Parathyroid adenoma (tissue), 2 donors: ENCODE measurements at regions not wholly inside any gene's neighbourhood (a gene's known extent, or its start where the extent isn't known, plus 50 kb on each side); places are given as distances from the start of the nearest gene placed in this dataset.

Experiments
- H2AFZ ChIP-seq: fragments of 300-600 bp; sonication (generic); one replicate; pipeline ENCODE4 v1.7.0; 2017; ENCODE audit warnings: antibody characterized with exemption, mild to moderate bottlenecking
- H3K27ac ChIP-seq: fragments of 300-600 bp; sonication (generic); one replicate; pipeline ENCODE4 v1.7.0; 2017
- H3K27me3 ChIP-seq: fragments of 300-600 bp; sonication (generic); one replicate; pipeline ENCODE4 v1.7.0; 2017; ENCODE audit warnings: low read length; ENCODE audit not compliant: control insufficient read depth, insufficient read depth
- H3K36me3 ChIP-seq: fragments of 300-600 bp; sonication (generic); one replicate; pipeline ENCODE4 v1.7.0; 2017; ENCODE audit warnings: low read length; ENCODE audit not compliant: control insufficient read depth, insufficient read depth
- H3K4me1 ChIP-seq: fragments of 300-600 bp; sonication (generic); one replicate; pipeline ENCODE4 v1.7.0; 2017; ENCODE audit warnings: control low read depth
- H3K4me2 ChIP-seq: fragments of 300-600 bp; sonication (generic); one replicate; pipeline ENCODE4 v1.7.0; 2017; ENCODE audit warnings: low read length
- H3K4me3 ChIP-seq: fragments of 300-600 bp; sonication (generic); one replicate; pipeline ENCODE4 v1.7.0; 2017; ENCODE audit warnings: low read depth, low read length
- H3K79me2 ChIP-seq: fragments of 300-600 bp; sonication (generic); one replicate; pipeline ENCODE4 v1.7.0; 2017; ENCODE audit warnings: control low read depth
- H3K9ac ChIP-seq: fragments of 300-600 bp; sonication (generic); one replicate; pipeline ENCODE4 v1.7.0; 2017; ENCODE audit warnings: mild to moderate bottlenecking
- H3K9me3 ChIP-seq: fragments of 300-600 bp; sonication (generic); one replicate; pipeline ENCODE4 v1.7.0; 2017; ENCODE audit warnings: low read length; ENCODE audit not compliant: control insufficient read depth
- CTCF ChIP-seq: fragments of 300-600 bp; sonication (generic); IDR thresholded peaks from one replicate; pipeline ENCODE4 v1.7.0; 2017; ENCODE audit warnings: antibody characterized with exemption, mild to moderate bottlenecking
- donor health status: primary hyperparathyroidism.

DNA sequence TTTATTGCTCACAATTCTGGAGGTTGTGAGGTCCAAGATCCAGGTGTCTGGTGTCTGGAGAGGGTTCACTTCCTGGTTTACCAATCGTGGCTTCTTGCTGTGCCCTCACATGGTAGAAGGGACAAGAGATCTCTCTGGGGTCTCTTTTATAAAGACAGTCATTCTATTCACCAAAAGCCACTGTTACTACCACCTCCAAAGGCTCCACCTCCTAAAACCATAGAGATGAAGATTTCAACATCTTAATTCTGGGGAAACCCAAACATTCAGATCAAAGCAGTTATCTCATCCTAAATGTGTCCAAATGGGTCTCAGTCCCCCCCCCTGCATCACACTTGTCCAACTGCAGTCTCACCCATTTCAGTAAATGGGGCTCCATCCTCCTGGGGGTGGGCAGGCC lies 132.9 kb upstream of the XYLT1 start:
- H3K4me2 ChIP-seq, result no peak overlapping the region
- no peak overlapping the region for H3K9ac ChIP-seq
- no peak overlapping the region for H3K4me3 ChIP-seq
- H3K4me1 ChIP-seq, result no peaks in the 10 kb centered on the region
- no peaks in the 10 kb centered on the region for H3K79me2 ChIP-seq
- TF ChIP-seq CTCF, result no peak
- no peak overlapping the region for H3K27ac ChIP-seq
- H3K9me3 ChIP-seq, result no peaks in the 10 kb centered on the region
- no peaks in the 10 kb centered on the region for H3K36me3 ChIP-seq
- H3K27me3 ChIP-seq, result no peaks in the 10 kb centered on the region
- H2AFZ ChIP-seq, result no peak overlapping the region

DNA sequence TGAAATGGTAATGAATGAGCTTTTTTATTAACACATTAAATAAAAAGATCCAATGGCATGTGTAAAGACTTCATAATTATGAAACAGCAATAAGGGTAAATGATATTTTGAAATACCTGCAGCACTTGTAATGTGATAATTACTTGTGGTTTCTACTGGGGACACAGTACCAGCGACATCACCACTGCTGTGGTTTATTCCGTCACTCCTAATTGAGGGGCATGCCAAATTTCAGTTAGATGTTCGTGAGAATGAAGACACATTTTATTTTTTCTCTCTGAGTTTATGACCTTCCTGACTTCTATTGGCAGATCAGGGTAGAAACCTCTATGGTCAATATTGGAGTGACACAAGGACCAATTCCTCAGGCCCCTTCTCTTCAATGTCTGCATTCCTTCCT lies 131.9 kb upstream of the XYLT1 start:
- Histone ChIP-seq H3K27me3 (no peaks in the 10 kb centered on the region), H3K4me1 (no peaks in the 10 kb centered on the region), H3K9me3 (no peaks in the 10 kb centered on the region), H3K4me3 (no peak overlapping the region), H3K4me2 (no peak overlapping the region), H3K9ac (no peak overlapping the region), H2AFZ (no peak overlapping the region), H3K36me3 (no peaks in the 10 kb centered on the region), H3K27ac (no peak overlapping the region), H3K79me2 (no peaks in the 10 kb centered on the region)
- no peak for TF ChIP-seq CTCF

- H3K79me2 ChIP-seq, result no peaks in the 10 kb centered on the region
- H3K27me3 ChIP-seq, result no peaks in the 10 kb centered on the region
- no peak for TF ChIP-seq CTCF
- H3K9ac ChIP-seq, result no peak overlapping the region
- no peaks in the 10 kb centered on the region for H3K4me1 ChIP-seq
- H3K27ac ChIP-seq, result no peak overlapping the region
- no peak overlapping the region for H3K4me2 ChIP-seq
- no peak overlapping the region for H3K4me3 ChIP-seq
- no peak overlapping the region for H2AFZ ChIP-seq
- no peaks in the 10 kb centered on the region for H3K9me3 ChIP-seq
- no peaks in the 10 kb centered on the region for H3K36me3 ChIP-seq
These were observed 128.2 kb upstream of the XYLT1 start for GRCh38 chr16:17598968-17599367.

GRCh38 chr16:17591655-17592405 lies 121.1 kb upstream of the XYLT1 start:
- Histone ChIP-seq H3K4me3 (no peak overlapping the region), H3K9me3 (no peaks in the 10 kb centered on the region), H3K27ac (no peak overlapping the region), H3K9ac (no peak overlapping the region), H3K4me2 (no peak overlapping the region), H2AFZ (no peak overlapping the region), H3K36me3 (no peaks in the 10 kb centered on the region), H3K27me3 (no peaks in the 10 kb centered on the region), H3K4me1 (no peaks in the 10 kb centered on the region), H3K79me2 (no peaks in the 10 kb centered on the region)
- TF ChIP-seq CTCF, result no peak
